NCI-H1417 (cell line): ENCODE measurements at regions not wholly inside any gene's neighbourhood (a gene's known extent, or its start where the extent isn't known, plus 50 kb on each side); places are given as distances from the start of the nearest gene placed in this dataset.

Source experiments
- DNase-seq, 3 experiments: peaks; one replicate each; lab custom pipeline; 2025; lab: John Stamatoyannopoulos, UW

GRCh38 chr20:12653642-12654041, 355.1 kb upstream of the SPTLC3 start:
- no peak for DNase-seq

GRCh38 chr20:12659942-12660341, 348.8 kb upstream of the SPTLC3 start:
- DNase-seq = no peak

DNA sequence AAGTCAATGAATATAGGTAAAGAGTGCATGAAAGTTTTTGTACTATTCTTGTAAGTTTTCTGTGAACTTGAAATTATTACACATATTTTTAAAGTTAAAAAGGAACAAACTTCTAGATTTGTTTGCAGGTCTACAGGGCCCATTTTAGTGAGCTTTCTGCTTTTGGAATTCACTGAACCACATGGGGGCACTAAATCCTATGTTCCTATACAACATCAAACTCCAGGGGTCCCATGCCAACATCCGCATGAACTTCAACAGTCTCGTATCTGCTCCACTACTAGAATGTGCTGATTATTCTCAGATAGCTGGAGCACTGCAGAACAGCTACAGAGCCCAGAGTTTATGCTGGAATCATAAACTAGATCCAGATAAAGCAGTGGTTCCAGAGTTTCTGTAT, 347.9 kb upstream of the SPTLC3 start:
- DNase-seq = no peak

- no peak for DNase-seq
Observed at GRCh38 chr20:12670301-12670700, 338.5 kb upstream of the SPTLC3 start.

- DNase-seq = peak in 1 of 3 experiments; percentile 65
Observed at GRCh38 chr20:12673352-12673751, 335.4 kb upstream of the SPTLC3 start.

DNA sequence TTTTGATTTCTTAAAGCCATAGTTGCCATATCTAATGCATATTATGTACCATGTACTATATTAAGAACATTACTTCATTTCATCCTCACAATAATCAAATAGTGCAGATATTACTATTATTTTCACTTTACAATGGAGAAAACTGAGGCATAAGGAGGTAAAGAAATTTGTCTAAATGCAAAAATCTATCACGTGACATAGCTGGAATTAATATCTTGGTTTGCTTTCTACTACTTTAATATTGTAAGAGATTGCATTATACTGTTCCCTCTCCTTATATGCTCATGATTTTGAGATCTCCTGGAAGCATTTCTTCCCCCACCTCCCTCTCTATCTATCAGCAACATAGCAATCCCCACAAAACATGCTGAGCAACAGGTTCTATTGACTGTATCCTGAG, 330.8 kb upstream of the SPTLC3 start:
- DNase-seq = no peak

DNA sequence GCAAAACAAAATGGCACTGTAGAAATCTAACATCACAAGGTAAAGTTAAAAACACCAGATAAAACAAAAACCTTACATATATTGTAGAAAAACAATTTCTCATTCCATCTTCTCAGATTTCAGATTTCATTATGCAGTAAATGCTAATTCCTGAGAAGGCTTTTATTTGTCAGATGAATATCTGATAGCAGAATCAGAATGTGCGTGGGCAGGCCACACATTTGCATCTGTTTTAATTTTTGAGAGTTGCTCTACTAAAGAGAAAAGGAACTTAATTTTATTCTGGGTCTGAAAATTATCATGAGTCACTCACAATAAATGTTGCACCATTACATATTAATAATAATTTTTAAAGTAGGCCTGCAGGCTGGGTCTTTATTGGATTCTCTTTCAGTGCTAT, 329.3 kb upstream of the SPTLC3 start:
- DNase-seq = no peak

- no peak for DNase-seq
Observed at GRCh38 chr20:12682613-12683012, 326.2 kb upstream of the SPTLC3 start.

DNA sequence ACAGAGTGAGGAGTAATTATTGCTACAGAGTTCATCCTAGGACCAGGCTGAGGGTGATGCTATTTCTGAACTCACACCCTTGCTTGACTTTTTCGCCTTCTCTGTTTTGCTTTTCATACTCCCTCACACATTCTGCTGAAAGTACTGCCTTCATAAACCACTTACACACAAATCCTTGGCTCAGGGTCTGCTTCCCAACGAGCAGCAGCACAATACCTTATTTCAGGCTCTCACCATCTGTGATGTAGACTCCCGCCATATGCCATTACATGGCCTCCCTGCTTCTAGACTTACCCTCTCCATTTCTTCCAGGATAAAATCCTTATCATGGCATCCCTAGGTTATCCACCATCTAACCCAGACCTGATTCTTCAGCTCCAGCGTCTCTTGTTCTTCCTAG, 321.3 kb upstream of the SPTLC3 start:
- no peak for DNase-seq

- no peak for DNase-seq
Observed at GRCh38 chr20:12695937-12696336, 312.8 kb upstream of the SPTLC3 start.

- no peak for DNase-seq
Observed at GRCh38 chr20:12698817-12699216, 310.0 kb upstream of the SPTLC3 start.

DNA sequence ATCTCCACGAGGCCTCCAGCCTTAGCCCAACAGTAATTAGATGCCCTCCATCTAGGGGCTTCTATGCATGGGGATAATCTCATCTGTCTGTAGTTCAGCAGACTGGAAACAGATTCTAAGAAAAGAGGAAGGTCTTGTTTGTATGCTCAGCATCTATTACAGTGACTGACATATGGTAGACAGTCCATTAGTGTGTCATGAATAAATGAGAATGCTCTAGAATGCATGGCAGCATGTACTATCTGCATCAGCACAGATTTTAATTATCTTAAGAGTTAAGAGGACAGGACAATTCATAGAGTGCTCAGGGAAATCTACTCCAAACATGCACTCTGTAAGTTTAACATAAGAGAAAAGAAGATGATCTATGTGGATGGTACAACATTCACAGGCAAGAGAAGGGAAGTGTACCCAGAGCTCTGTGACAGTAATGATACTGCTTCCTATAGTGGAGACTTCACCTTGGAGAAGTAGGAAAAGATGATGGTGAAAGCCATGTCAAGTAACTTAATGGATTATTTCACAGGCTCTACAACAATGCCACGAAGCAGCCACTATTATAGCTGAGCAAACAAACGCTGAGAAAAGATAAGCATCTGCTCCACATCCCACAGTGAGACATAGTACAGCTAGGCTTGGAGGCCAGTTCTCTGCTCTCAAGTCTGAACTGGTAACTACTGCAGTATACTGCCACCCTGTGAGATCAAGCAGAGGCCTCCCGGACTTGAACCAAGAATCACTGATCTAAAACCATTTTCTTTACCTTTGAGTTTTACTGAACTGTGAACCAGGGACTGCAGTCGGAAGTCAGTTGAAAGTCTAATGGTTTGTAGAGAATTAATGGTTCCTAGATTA, 309.2 kb upstream of the SPTLC3 start:
- peak; percentile 32 to 83 (median 46) for DNase-seq

DNA sequence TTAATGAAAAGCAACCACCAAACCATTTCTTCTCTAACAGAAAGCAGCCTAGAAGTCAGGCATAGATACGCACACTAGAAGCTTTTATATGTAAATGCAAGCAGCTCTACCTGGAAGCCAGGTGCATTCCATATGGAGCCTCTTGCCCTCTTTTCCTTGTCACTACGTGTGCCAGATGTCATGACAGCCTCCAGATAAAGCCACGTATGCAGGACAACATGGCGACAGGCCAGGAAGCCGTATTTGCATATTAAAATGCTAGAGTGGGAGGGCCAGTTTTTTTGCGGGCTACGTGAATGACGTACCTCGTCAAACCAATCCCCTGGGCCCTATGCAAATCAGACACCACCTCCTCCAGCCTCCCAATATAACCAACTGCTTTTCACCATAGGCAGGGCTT, 308.1 kb upstream of the SPTLC3 start:
- no peak for DNase-seq

GRCh38 chr20:12702312-12702711, 306.5 kb upstream of the SPTLC3 start:
- DNase-seq = no peak

DNA sequence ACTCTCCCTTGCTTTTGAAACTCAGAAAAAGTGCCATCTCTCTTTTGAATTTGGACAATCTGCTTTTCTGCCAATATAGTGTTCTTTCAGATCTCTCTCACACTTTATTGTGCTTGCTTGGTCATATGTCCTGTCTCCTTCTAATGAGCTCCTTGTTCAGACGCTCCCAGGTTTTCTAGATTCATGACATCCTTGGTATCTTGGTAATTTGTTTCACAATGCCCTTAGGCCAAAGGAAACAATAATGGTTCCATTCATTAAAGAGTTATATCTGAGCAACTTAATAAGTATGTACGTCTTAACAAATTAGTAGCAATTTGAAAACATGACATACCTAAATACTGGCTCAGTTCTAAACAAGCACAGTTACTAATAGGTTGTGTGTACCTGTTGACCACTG, 293.4 kb upstream of the SPTLC3 start:
- DNase-seq = no peak

GRCh38 chr20:12715991-12716680, 292.6 kb upstream of the SPTLC3 start:
- DNase-seq = no peak

GRCh38 chr20:12717061-12717460, 291.7 kb upstream of the SPTLC3 start:
- no peak for DNase-seq

GRCh38 chr20:12718619-12719018, 290.2 kb upstream of the SPTLC3 start:
- DNase-seq = no peak

DNA sequence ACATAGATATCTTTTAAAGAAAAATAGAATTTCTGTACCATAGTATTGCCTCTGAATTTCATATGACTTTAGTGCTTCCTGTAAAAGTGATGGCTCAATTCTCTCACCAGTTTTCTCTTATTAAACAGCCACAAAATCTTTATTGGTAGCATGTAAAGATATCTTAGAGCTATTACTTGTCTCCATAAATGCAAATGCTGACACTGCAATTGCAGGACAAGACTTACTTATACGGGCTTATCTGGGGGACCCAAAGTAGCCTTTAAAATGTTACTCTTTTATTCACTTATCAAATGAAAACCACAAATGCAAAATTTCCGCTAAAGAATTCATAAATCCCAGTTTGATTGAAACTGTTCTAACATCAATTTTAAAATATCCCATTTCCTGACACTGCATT, 287.1 kb upstream of the SPTLC3 start:
- DNase-seq = no peak

DNA sequence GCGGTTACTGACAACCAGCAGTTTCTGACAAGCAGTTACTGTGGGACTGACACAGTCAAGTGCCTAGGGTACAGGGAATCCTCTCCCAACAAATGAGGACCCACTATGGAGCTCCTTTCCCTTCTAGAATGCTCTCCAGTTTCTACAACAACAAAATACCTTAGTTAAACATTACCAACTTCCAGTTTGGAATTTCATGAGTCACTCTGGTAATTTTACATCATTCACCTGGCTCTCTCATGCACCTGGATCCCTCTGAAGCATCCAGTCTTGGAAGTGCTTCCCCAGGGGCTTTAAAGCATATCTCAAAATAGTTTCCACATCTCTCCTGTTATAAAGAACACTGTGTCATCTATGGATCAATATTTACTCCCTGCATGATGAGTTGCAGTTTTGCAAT, 286.7 kb upstream of the SPTLC3 start:
- no peak for DNase-seq

- no peak for DNase-seq
Observed at GRCh38 chr20:12723811-12724210, 285.0 kb upstream of the SPTLC3 start.

GRCh38 chr20:12728782-12729181, 280.0 kb upstream of the SPTLC3 start:
- no peak for DNase-seq

DNA sequence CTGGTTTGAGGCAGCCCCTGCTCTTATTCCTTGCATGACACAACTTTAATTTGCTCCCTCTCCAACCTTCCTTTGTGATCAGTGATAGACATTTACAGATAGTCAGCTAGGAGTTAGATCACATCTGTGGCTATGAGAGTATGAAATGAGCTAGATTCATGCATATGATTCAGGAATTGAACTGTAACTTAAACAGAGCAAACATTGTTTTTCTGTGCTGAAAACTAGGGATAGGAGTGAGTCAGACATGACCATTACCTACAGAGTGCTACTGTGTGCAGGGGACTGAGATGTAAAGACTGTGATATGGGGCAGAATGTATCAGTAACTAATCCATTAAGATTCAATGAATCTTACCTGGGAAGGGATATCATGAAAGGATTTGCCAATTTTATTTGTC, 279.4 kb upstream of the SPTLC3 start:
- DNase-seq = no peak

DNA sequence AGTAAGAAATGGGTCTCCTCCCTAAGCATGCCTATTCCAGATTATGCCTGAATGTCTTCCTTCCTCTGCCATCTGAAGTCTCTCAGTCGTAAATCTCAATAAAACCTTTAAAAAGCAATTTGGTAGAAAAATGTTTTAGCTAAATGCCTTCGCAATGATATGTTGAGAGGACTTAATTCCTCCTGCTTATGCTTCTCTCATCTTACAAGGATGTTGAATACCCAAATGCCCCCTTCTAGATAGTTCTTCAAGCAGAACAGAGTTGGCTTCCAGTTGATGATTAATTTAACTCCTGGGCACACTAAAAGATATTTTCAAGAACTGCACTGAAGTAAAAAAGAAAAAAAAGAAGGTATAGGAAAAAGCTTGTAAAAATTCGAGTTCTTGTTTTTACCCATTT, 275.0 kb upstream of the SPTLC3 start:
- DNase-seq = no peak
